HUDEP-2 (cell line): ENCODE measurements at regions not wholly inside any gene's neighbourhood (a gene's known extent, or its start where the extent isn't known, plus 50 kb on each side); places are given as distances from the start of the nearest gene placed in this dataset.
"Not testable (repeated sequence)": the region's sequence is repeated elsewhere in the genome, so short reads cannot be mapped to it uniquely, and the experiment has no call there.

Experiments
- DNase-seq, 76 experiments: peaks; one replicate each; lab custom pipeline; 2025; ENCODE audit not compliant: unreplicated experiment in 76 of 76; lab: John Stamatoyannopoulos, UW

GRCh38 chr5:126677121-126677520 is 76.4 kb downstream of the PHAX start:
- peak in 65 of 76 experiments; percentile 1 to 81 (median 40) for DNase-seq

- DNase-seq, result peak in 71 of 76 experiments; percentile 16 to 92 (median 56)
Measured at GRCh38 chr5:126680191-126680817, 79.6 kb downstream of the PHAX start.

- not testable (repeated sequence) for DNase-seq
Measured at GRCh38 chr5:126681314-126681713, 80.6 kb downstream of the PHAX start.

GRCh38 chr5:126681970-126682369 is 81.2 kb downstream of the PHAX start:
- DNase-seq, result no peak

GRCh38 chr5:126682856-126683255 is 82.1 kb downstream of the PHAX start:
- DNase-seq, result no peak

- DNase-seq, result no peak
Measured at GRCh38 chr5:126683912-126684311, 83.2 kb downstream of the PHAX start.

- not testable (repeated sequence) for DNase-seq
Measured at GRCh38 chr5:126684656-126685442, 84.1 kb downstream of the PHAX start.

- peak in 1 of 76 experiments; percentile 14 for DNase-seq
Measured at GRCh38 chr5:126686451-126687126, 85.8 kb downstream of the PHAX start.

- DNase-seq, result no peak
Measured at GRCh38 chr5:126692971-126693370, 84.0 kb upstream of the LMNB1 start.

GRCh38 chr5:126693806-126694205 is 83.1 kb upstream of the LMNB1 start:
- DNase-seq, result no peak

- DNase-seq, result no peak
Measured at GRCh38 chr5:126694403-126694802, 82.5 kb upstream of the LMNB1 start.

- DNase-seq, result no peak
Measured at GRCh38 chr5:126695091-126695490, 81.8 kb upstream of the LMNB1 start.

- no peak for DNase-seq
Measured at GRCh38 chr5:126707080-126707479, 69.9 kb upstream of the LMNB1 start.

- DNase-seq, result no peak
Measured at GRCh38 chr5:126715765-126716164, 61.2 kb upstream of the LMNB1 start.

- no peak for DNase-seq
Measured at GRCh38 chr5:126716861-126717260, 60.1 kb upstream of the LMNB1 start.

- DNase-seq, result peak in 1 of 76 experiments; percentile 2
Measured at GRCh38 chr5:126718236-126718868, 58.6 kb upstream of the LMNB1 start.

GRCh38 chr5:126720369-126720768 is 56.6 kb upstream of the LMNB1 start:
- DNase-seq, result no peak

- no peak for DNase-seq
Measured at GRCh38 chr5:126723643-126724042, 53.3 kb upstream of the LMNB1 start.
